ENCODE measurements at regions not wholly inside any gene's neighbourhood (a gene's known extent, or its start where the extent isn't known, plus 50 kb on each side); places are given as distances from the start of the nearest gene placed in this dataset.
"Not testable (repeated sequence)": the region's sequence is repeated elsewhere in the genome, so short reads cannot be mapped to it uniquely, and the experiment has no call there.

- DNase-seq (ENCODE audit: low read depth), result no peak
- H3K4me3 ChIP-seq (ENCODE audit: control insufficient read depth, low read depth, low read length), result no peak overlapping the region
- TF ChIP-seq, protein P1, sequence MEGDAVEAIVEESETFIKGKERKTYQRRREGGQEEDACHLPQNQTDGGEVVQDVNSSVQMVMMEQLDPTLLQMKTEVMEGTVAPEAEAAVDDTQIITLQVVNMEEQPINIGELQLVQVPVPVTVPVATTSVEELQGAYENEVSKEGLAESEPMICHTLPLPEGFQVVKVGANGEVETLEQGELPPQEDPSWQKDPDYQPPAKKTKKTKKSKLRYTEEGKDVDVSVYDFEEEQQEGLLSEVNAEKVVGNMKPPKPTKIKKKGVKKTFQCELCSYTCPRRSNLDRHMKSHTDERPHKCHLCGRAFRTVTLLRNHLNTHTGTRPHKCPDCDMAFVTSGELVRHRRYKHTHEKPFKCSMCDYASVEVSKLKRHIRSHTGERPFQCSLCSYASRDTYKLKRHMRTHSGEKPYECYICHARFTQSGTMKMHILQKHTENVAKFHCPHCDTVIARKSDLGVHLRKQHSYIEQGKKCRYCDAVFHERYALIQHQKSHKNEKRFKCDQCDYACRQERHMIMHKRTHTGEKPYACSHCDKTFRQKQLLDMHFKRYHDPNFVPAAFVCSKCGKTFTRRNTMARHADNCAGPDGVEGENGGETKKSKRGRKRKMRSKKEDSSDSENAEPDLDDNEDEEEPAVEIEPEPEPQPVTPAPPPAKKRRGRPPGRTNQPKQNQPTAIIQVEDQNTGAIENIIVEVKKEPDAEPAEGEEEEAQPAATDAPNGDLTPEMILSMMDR (IDR thresholded peaks at IDR 0.05; ENCODE audit: control insufficient read depth, insufficient read depth, low read depth, low read length, missing control alignments), result no peak
These were observed 445.5 kb downstream of the EFNB2 start for GRCh38 chr13:106090001-106090400.

GRCh38 chr13:106089261-106089980, 446.0 kb downstream of the EFNB2 start:
- no peak overlapping the region for H3K4me3 ChIP-seq (ENCODE audit: control insufficient read depth, low read depth, low read length)
- TF ChIP-seq, protein P1 (IDR thresholded peaks at IDR 0.05; ENCODE audit: control insufficient read depth, insufficient read depth, low read depth, low read length, missing control alignments), result no peak
- DNase-seq (ENCODE audit: low read depth), result no peak

- DNase-seq (ENCODE audit: low read depth), result no peak
- H3K4me3 ChIP-seq (ENCODE audit: control insufficient read depth, low read depth, low read length), result no peak overlapping the region
- TF ChIP-seq, protein P1 (IDR thresholded peaks at IDR 0.05; ENCODE audit: control insufficient read depth, insufficient read depth, low read depth, low read length, missing control alignments), result no peak
These were observed 447.4 kb downstream of the EFNB2 start for GRCh38 chr13:106088085-106088484.

- DNase-seq (ENCODE audit: low read depth), result no peak
- no peak overlapping the region for H3K4me3 ChIP-seq (ENCODE audit: control insufficient read depth, low read depth, low read length)
These were observed 448.3 kb downstream of the EFNB2 start for GRCh38 chr13:106087201-106087600.

GRCh38 chr13:106083620-106084350, 451.7 kb downstream of the EFNB2 start:
- no peak for DNase-seq (ENCODE audit: low read depth)
- H3K4me3 ChIP-seq (ENCODE audit: control insufficient read depth, low read depth, low read length), result no peak overlapping the region
- TF ChIP-seq, protein P1 (IDR thresholded peaks at IDR 0.05; ENCODE audit: control insufficient read depth, insufficient read depth, low read depth, low read length, missing control alignments), result peak; percentile 80

More at GRCh38 chr13:106087201-106087600, 448.3 kb downstream of the EFNB2 start:
- TF ChIP-seq, protein P1 (IDR thresholded peaks at IDR 0.05; ENCODE audit: control insufficient read depth, insufficient read depth, low read depth, low read length, missing control alignments), result no peak

GRCh38 chr13:106081221-106081620, 454.2 kb downstream of the EFNB2 start:
- not testable (repeated sequence) for DNase-seq (ENCODE audit: low read depth); H3K4me3 ChIP-seq (ENCODE audit: control insufficient read depth, low read depth, low read length)

DNA sequence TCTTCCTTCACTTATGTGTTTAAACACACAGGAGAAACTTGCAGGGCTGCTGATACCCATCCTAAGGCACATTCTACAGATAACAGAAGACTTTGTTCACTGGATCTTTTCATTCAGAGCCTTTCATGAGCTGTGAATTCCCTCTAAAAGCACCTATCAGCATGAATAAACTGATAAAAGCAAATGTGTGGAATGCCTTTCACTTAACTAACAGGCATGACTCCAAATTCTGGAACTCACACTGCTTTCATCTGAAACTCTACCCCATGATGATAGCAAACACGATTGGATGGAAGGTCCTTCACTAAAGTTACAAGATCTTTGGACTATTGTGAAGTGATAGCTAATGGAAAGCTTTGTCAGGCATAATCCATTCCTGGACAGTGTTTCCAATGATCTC, 457.3 kb downstream of the EFNB2 start:
- H3K4me3 ChIP-seq (ENCODE audit: control insufficient read depth, low read depth, low read length), result no peak overlapping the region
- TF ChIP-seq, protein P1 (IDR thresholded peaks at IDR 0.05; ENCODE audit: control insufficient read depth, insufficient read depth, low read depth, low read length, missing control alignments), result no peak
- DNase-seq (ENCODE audit: low read depth), result no peak

All from AG09309 (cell line).